Activated B cell treated with CpG ODN at 0.5 μM for 24 hours (primary cell): ENCODE measurements at regions not wholly inside any gene's neighbourhood (a gene's known extent, or its start where the extent isn't known, plus 50 kb on each side); places are given as distances from the start of the nearest gene placed in this dataset.
"Not testable (repeated sequence)": the region's sequence is repeated elsewhere in the genome, so short reads cannot be mapped to it uniquely, and the experiment has no call there.

Source experiments
- ATAC-seq: fragments of 200-7000 bp; cut with Tn5 transposase; one replicate; pipeline ENCODE4 v1.10.0; 2021; ENCODE audit warnings: low read depth, mild to moderate bottlenecking, moderate library complexity
- CTCF ChIA-PET: fragments of 350-600 bp; sonication (Branson Sonifier 250); formaldehyde crosslinking; loops from one replicate; lab custom pipeline; 2021; ENCODE audit warnings: antibody characterized with exemption; lab: Charles Lee
- POLR2A ChIA-PET: fragments of 350-600 bp; sonication (Branson Sonifier 250); formaldehyde crosslinking; loops from one replicate; lab custom pipeline; 2021; ENCODE audit warnings: antibody characterized with exemption; lab: Charles Lee
- DNase-seq: peaks from one replicate; pipeline ENCODE4 v3.0.0; 2022
- H3K27ac Mint-ChIP-seq: one replicate; pipeline ENCODE4 v1.8.0; 2020; ENCODE audit warnings: mixed read lengths
- H3K27me3 Mint-ChIP-seq: one replicate; pipeline ENCODE4 v1.8.0; 2021; ENCODE audit warnings: mixed read lengths
- H3K36me3 Mint-ChIP-seq: one replicate; pipeline ENCODE4 v1.8.0; 2021; ENCODE audit warnings: low read depth, mixed read lengths
- H3K4me1 Mint-ChIP-seq: one replicate; pipeline ENCODE4 v1.8.0; 2021; ENCODE audit warnings: mixed read lengths
- H3K4me3 Mint-ChIP-seq: one replicate; pipeline ENCODE4 v1.8.0; 2020; ENCODE audit warnings: mild to moderate bottlenecking, mixed read lengths
- H3K9me3 Mint-ChIP-seq: one replicate; pipeline ENCODE4 v1.8.0; 2020; ENCODE audit warnings: mixed read lengths
- CTCF ChIP-seq: fragments of 200-600 bp; IDR thresholded peaks from one replicate; pipeline ENCODE4 v1.8.0; 2022; ENCODE audit warnings: antibody characterized with exemption, mild to moderate bottlenecking
- intact Hi-C: fragments of 100-400 bp; cut with micrococcal nuclease; formaldehyde crosslinking; loops from one replicate; pipeline ENCODE4 v1.15.1; 2024

GRCh38 chr20:5474646-5475550 lies 135.9 kb downstream of the GPCPD1 start:
- intact Hi-C loops, result no loop called here
- Mint-ChIP-seq H3K36me3 (no peaks in the 10 kb centered on the region), H3K9me3 (no peaks in the 10 kb centered on the region), H3K27me3 (no peaks in the 10 kb centered on the region), H3K4me1 (peaks cover 2% of the 10 kb centered on the region), H3K4me3 (no peak overlapping the region), H3K27ac (no peak overlapping the region)
- TF ChIP-seq CTCF, result no peak
- CTCF ChIA-PET, result no interaction called here
- ATAC-seq (no peak), DNase-seq (no peak)
- POLR2A ChIA-PET, result no interaction called here

GRCh38 chr20:5471866-5472265 lies 138.9 kb downstream of the GPCPD1 start:
- H3K4me3 Mint-ChIP-seq, H3K4me1 Mint-ChIP-seq, H3K27me3 Mint-ChIP-seq, H3K36me3 Mint-ChIP-seq, H3K9me3 Mint-ChIP-seq, POLR2A ChIA-PET, H3K27ac Mint-ChIP-seq, DNase-seq, CTCF ChIA-PET, ATAC-seq, intact Hi-C loops: not testable (repeated sequence)

- peaks cover 4% of the 10 kb centered on the region for H3K27me3 Mint-ChIP-seq
- no peak overlapping the region for H3K27ac Mint-ChIP-seq
- no peaks in the 10 kb centered on the region for H3K4me1 Mint-ChIP-seq
- no peak for DNase-seq
- H3K36me3 Mint-ChIP-seq, result no peaks in the 10 kb centered on the region
- intact Hi-C loops, result no loop called here
- ATAC-seq, result no peak
- no peaks in the 10 kb centered on the region for H3K9me3 Mint-ChIP-seq
- TF ChIP-seq CTCF, result no peak
- no peak overlapping the region for H3K4me3 Mint-ChIP-seq
- CTCF ChIA-PET, result no interaction called here
- POLR2A ChIA-PET, result no interaction called here
Observed at GRCh38 chr20:5471368-5471767, 139.4 kb downstream of the GPCPD1 start.

GRCh38 chr20:5470943-5471342 lies 139.9 kb downstream of the GPCPD1 start:
- H3K27me3 Mint-ChIP-seq, result peaks cover 4% of the 10 kb centered on the region
- ChIA-PET CTCF (no interaction called here), POLR2A (no interaction called here)
- no peaks in the 10 kb centered on the region for H3K9me3 Mint-ChIP-seq
- TF ChIP-seq CTCF, result no peak
- no peak overlapping the region for H3K27ac Mint-ChIP-seq
- no peaks in the 10 kb centered on the region for H3K36me3 Mint-ChIP-seq
- no peak overlapping the region for H3K4me3 Mint-ChIP-seq
- intact Hi-C loops, result no loop called here
- H3K4me1 Mint-ChIP-seq, result no peaks in the 10 kb centered on the region
- DNase-seq (no peak), ATAC-seq (no peak)

GRCh38 chr20:5470458-5470857 lies 140.3 kb downstream of the GPCPD1 start:
- H3K4me3 Mint-ChIP-seq, result no peak overlapping the region
- CTCF ChIA-PET, result no interaction called here

More at GRCh38 chr20:5470458-5470857, 140.3 kb downstream of the GPCPD1 start:
- Mint-ChIP-seq H3K27me3 (peaks cover 9% of the 10 kb centered on the region), H3K36me3 (no peaks in the 10 kb centered on the region), H3K9me3 (no peaks in the 10 kb centered on the region), H3K4me1 (no peaks in the 10 kb centered on the region), H3K27ac (no peak overlapping the region)
- TF ChIP-seq CTCF, result no peak
- no peak for ATAC-seq
- intact Hi-C loops, result no loop called here
- DNase-seq, result no peak
- POLR2A ChIA-PET, result no interaction called here
